BJ (cell line): ENCODE measurements at regions not wholly inside any gene's neighbourhood (a gene's known extent, or its start where the extent isn't known, plus 50 kb on each side); places are given as distances from the start of the nearest gene placed in this dataset.

ENCODE experiments used
- CTCF ChIA-PET: fragments of 350-600 bp; formaldehyde crosslinking; extraction: SDS; loops from one replicate; lab custom pipeline; 2021; ENCODE audit warnings: antibody characterized with exemption, inconsistent platforms; lab: Yijun Ruan, JAX
- POLR2A ChIA-PET: fragments of 300-600 bp; sonication (Branson Sonifier 250); formaldehyde crosslinking; extraction: SDS; loops from one replicate; lab custom pipeline; 2021; ENCODE audit warnings: antibody characterized with exemption; lab: Charles Lee
- DNase-seq: peaks from one replicate; pipeline ENCODE4 v3.0.0-alpha.2; 2011; ENCODE audit warnings: low read depth
- H3K27me3 ChIP-seq: 2 replicates; pipeline ENCODE4 v1.6.0; 2011; ENCODE audit warnings: low read length; ENCODE audit not compliant: control insufficient read depth, insufficient read depth
- H3K36me3 ChIP-seq: 2 replicates; pipeline ENCODE4 v1.5.1; 2011; ENCODE audit warnings: low read length; ENCODE audit not compliant: control insufficient read depth, insufficient read depth
- H3K4me3 ChIP-seq: 2 replicates; pipeline ENCODE4 v1.5.1; 2011; ENCODE audit warnings: low read depth, mild to moderate bottlenecking, control low read depth, low read length
- CTCF ChIP-seq: IDR thresholded peaks from 2 replicates; pipeline ENCODE4 v1.5.1; 2011; ENCODE audit warnings: low read depth, mild to moderate bottlenecking, control low read depth, inconsistent platforms, low read length, moderate library complexity; ENCODE audit not compliant: insufficient read depth

DNA sequence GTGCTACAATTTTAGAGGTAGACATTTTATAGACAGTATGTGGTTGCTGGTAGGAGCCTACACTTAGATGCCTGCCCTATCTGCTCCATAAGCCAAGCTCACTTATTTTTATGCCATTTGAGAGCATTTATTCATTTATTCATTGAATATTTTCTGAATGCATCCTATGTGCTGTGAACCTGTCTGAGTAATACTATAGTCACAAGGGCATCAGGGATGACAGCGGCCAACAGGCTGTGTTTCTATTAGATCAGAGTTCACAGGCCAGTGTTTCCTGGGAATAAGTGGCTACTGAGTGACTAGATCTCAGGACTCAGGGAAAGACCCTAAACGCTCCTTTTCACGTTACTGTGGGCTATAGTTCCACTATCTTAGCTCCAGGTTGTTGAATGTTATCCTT is 235.2 kb upstream of the MSX2 start:
- ChIA-PET CTCF (no interaction called here), POLR2A (no interaction called here)
- Histone ChIP-seq H3K27me3 (no peaks in the 10 kb centered on the region; the same call in 1 of the 2 replicates), H3K36me3 (no peaks in the 10 kb centered on the region), H3K4me3 (no peak overlapping the region)
- TF ChIP-seq CTCF = no peak
- no peak for DNase-seq

- Histone ChIP-seq H3K36me3 (no peaks in the 10 kb centered on the region), H3K27me3 (no peaks in the 10 kb centered on the region; the same call in 1 of the 2 replicates), H3K4me3 (no peak overlapping the region)
- POLR2A ChIA-PET = no interaction called here
- DNase-seq = no peak
- CTCF ChIA-PET = interaction anchor here (0.5 kb wide), 1 partner anchor 132 kb away, joined by 3 read pairs; no protein-coding TSS in a partner anchor
- TF ChIP-seq CTCF = no peak
Measured at GRCh38 chr5:174489920-174490597, 234.3 kb upstream of the MSX2 start.

GRCh38 chr5:174490728-174491127 is 233.7 kb upstream of the MSX2 start:
- Histone ChIP-seq H3K4me3 (no peak overlapping the region), H3K27me3 (no peaks in the 10 kb centered on the region; the same call in 1 of the 2 replicates), H3K36me3 (no peaks in the 10 kb centered on the region)
- DNase-seq = no peak
- CTCF ChIA-PET = interaction anchor here (0.5 kb wide), 1 partner anchor 131 kb away, joined by 3 read pairs; no protein-coding TSS in a partner anchor
- no peak for TF ChIP-seq CTCF
- POLR2A ChIA-PET = no interaction called here

DNA sequence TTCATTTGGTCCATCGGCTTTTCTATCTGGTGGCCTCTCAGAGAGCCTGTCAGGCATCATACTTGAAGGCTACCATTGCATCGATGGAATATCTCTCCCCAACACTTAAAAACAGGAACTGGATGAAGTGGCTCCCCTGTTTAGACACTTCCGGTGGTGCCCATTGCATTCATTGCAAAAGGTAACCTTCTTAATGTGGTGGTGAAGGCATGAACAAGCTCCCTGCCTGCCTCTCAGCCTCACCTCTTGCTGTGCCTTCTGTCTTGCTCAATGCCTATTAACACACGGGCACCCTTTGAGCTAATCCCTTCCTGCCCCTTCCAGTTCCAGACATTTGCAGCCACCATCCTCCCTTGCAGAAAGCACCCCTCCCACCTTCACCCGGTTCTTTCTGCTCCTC is 233.1 kb upstream of the MSX2 start:
- no peak overlapping the region for H3K4me3 ChIP-seq
- ChIA-PET CTCF (interaction anchor here (1.0 kb wide), 1 partner anchor 72 kb away, joined by 3 read pairs; no protein-coding TSS in a partner anchor), POLR2A (no interaction called here)
- no peaks in the 10 kb centered on the region; the same call in 1 of the 2 replicates for H3K27me3 ChIP-seq
- TF ChIP-seq CTCF = no peak
- DNase-seq = no peak
- H3K36me3 ChIP-seq = no peaks in the 10 kb centered on the region

DNA sequence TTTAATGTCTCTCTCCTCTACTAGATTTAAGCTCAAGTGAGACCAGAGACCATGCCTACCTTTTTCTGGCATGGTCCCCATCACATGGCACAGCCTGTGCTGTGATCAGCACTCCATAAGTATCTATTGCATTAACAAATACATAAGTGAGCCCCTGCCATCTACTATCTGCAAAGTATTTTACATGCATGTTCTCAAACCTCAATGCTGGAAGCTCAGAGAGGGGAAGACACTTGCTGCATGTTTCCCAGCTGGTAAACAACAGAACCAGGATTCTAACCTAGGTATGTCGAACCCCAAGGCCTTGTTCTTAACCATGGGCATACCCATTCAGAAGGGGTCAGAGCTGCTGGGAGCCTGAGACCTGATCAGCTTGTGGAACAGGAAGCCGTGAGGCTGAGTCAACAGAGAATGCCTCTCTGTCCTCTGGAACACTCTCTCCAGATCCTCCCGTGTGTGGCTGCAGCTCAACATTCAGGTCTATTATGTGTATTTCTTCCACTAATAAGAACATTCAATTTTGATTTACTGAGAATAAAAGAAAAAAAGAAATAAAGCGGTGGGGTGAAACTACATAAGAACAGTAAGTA is 232.5 kb upstream of the MSX2 start:
- POLR2A ChIA-PET = no interaction called here
- no peak overlapping the region for H3K4me3 ChIP-seq
- CTCF ChIA-PET = interaction anchor here (1.0 kb wide), 1 partner anchor 72 kb away, joined by 3 read pairs; no protein-coding TSS in a partner anchor
- no peaks in the 10 kb centered on the region for H3K36me3 ChIP-seq
- no peak for DNase-seq
- no peaks in the 10 kb centered on the region; the same call in 1 of the 2 replicates for H3K27me3 ChIP-seq
- no peak for TF ChIP-seq CTCF
